HCT116 (cell line): ENCODE measurements at regions not wholly inside any gene's neighbourhood (a gene's known extent, or its start where the extent isn't known, plus 50 kb on each side); places are given as distances from the start of the nearest gene placed in this dataset.

Experiments used
- ATAC-seq: fragments of 200-7000 bp; cut with Tn5 transposase; 2 replicates; pipeline ENCODE4 v1.9.1; 2020; ENCODE audit warnings: mild to moderate bottlenecking, moderate library complexity
- BruUV-seq: library from RNA; stranded (reverse); fragments of 400-500 nt; replicated peaks from 2 replicates; lab custom pipeline; 2021; lab: Mats Ljungman, UMichigan
- CTCF ChIA-PET: fragments of 300-600 bp; sonication (Branson Sonifier 250); formaldehyde crosslinking; loops from one replicate; lab custom pipeline; 2021; ENCODE audit warnings: antibody characterized with exemption; lab: Charles Lee
- POLR2A ChIA-PET: fragments of 300-600, 350-600 bp; sonication (Branson Sonifier 250); formaldehyde crosslinking; loops from one replicate; lab custom pipeline; 2021; ENCODE audit warnings: antibody characterized with exemption; lab: Charles Lee
- RAD21 ChIA-PET, 2 experiments: fragments of 300-600 bp; sonication (Branson Sonifier 250); formaldehyde crosslinking; loops; one replicate each; lab custom pipeline; 2023; ENCODE audit warnings: low total read pairs in 2 of 2; ENCODE audit not compliant: uncharacterized antibody in 2 of 2, unreplicated experiment in 2 of 2, low non-redundant PET in 1 of 2; lab: Charles Lee
- DNase-seq: peaks from one replicate; pipeline ENCODE4 v3.0.0-alpha.2; 2010; ENCODE audit warnings: low read depth, low spot score
- H2AFZ ChIP-seq: fragments of 200-600 bp; shearing (Covaris generic), sonication (generic); 2 replicates; pipeline ENCODE4 v1.6.1; 2017; ENCODE audit warnings: low read depth, mixed run types, mixed read lengths, antibody characterized with exemption, low read length; ENCODE audit not compliant: poor library complexity, severe bottlenecking
- H3K27ac ChIP-seq: 2 replicates; pipeline ENCODE4 v1.5.1; 2012; ENCODE audit warnings: low read depth, low read length
- H3K27me3 ChIP-seq: fragments of 200-600 bp; sonication (generic); 2 replicates; pipeline ENCODE4 v1.6.1; 2016; ENCODE audit warnings: mixed run types, low read length, mixed read lengths; ENCODE audit not compliant: insufficient read depth
- H3K36me3 ChIP-seq, 2 experiments: fragments of 200-500 bp in 1 of 2; fragments of 200-600 bp in 1 of 2; sonication (Bioruptor generic) in 1 of 2; sonication (generic) in 1 of 2; 2 replicates each; pipeline versions ENCODE4 v1.5.1 to v1.6.1; 2014 to 2016; ENCODE audit warnings: low read length in 2 of 2, inconsistent platforms in 1 of 2, mixed read lengths in 1 of 2, mixed run types in 1 of 2; ENCODE audit not compliant: insufficient read depth in 2 of 2, control insufficient read depth in 1 of 2
- H3K4me1 ChIP-seq, 2 experiments: fragments of 200-600 bp in 1 of 2; sonication (generic) in 1 of 2; 2 replicates each; pipeline versions ENCODE4 v1.5.1 to v1.6.1; 2012 to 2017; ENCODE audit warnings: low read length in 2 of 2, inconsistent platforms in 1 of 2, mild to moderate bottlenecking in 1 of 2, mixed read lengths in 1 of 2, mixed run types in 1 of 2, moderate library complexity in 1 of 2; ENCODE audit not compliant: insufficient read depth in 2 of 2, control insufficient read depth in 1 of 2
- H3K4me2 ChIP-seq: fragments of 200-600 bp; sonication (generic); 2 replicates; pipeline ENCODE4 v1.6.1; 2017; ENCODE audit warnings: mixed run types, low read length, mixed read lengths
- H3K4me3 ChIP-seq, 2 experiments: fragments of 200-600 bp in 1 of 2; sonication (generic) in 1 of 2; replicated peaks in 1 of 2; 2 replicates each; pipeline ENCODE4 v1.5.1; 2011 to 2016; ENCODE audit warnings: low read length in 2 of 2, control low read depth in 1 of 2, low read depth in 1 of 2, mild to moderate bottlenecking in 1 of 2, mixed read lengths in 1 of 2, mixed run types in 1 of 2
- H3K79me2 ChIP-seq: fragments of 200-600 bp; sonication (generic); 2 replicates; pipeline ENCODE4 v1.6.1; 2017; ENCODE audit warnings: mild to moderate bottlenecking, mixed run types, low read length, moderate library complexity, mixed read lengths; ENCODE audit not compliant: insufficient read depth
- H3K9ac ChIP-seq: fragments of 200-600 bp; sonication (generic); 2 replicates; pipeline ENCODE4 v1.6.1; 2016; ENCODE audit warnings: low read length, mixed read lengths
- H3K9me2 ChIP-seq: fragments of 200-600 bp; sonication (generic), shearing (Covaris generic); 2 replicates; pipeline ENCODE4 v1.6.1; 2017; ENCODE audit warnings: mixed run types, mild to moderate bottlenecking, moderate library complexity; ENCODE audit not compliant: insufficient read depth
- H3K9me3 ChIP-seq, 2 experiments: fragments of 200-500 bp in 1 of 2; fragments of 200-600 bp in 1 of 2; sonication (Bioruptor generic) in 1 of 2; sonication (generic) in 1 of 2; 2 replicates each; pipeline ENCODE4 v1.6.1; 2014 to 2017; ENCODE audit warnings: low read length in 2 of 2, mixed read lengths in 2 of 2, inconsistent platforms in 1 of 2, low read depth in 1 of 2, mild to moderate bottlenecking in 1 of 2, mixed run types in 1 of 2, moderate library complexity in 1 of 2; ENCODE audit not compliant: control insufficient read depth in 1 of 2, insufficient read depth in 1 of 2
- H4K20me1 ChIP-seq: fragments of 200-600 bp; sonication (generic), shearing (Covaris generic); 2 replicates; pipeline ENCODE4 v1.6.1; 2017; ENCODE audit warnings: mixed run types, mild to moderate bottlenecking, moderate library complexity; ENCODE audit not compliant: insufficient read depth
- ATF3 ChIP-seq: IDR thresholded peaks from 2 replicates; pipeline ENCODE4 v1.6.1; 2012
- CBX3 ChIP-seq: IDR thresholded peaks from 2 replicates; pipeline ENCODE4 v1.6.1; 2012; ENCODE audit warnings: low read depth
- EGR1 ChIP-seq: IDR thresholded peaks from 2 replicates; pipeline ENCODE4 v1.6.1; 2012; ENCODE audit warnings: low read depth
- EZH2 ChIP-seq: fragments of 200-600 bp; sonication (generic); IDR thresholded peaks from 2 replicates; pipeline ENCODE4 v1.6.1; 2017; ENCODE audit warnings: antibody characterized with exemption, mixed run types
- EZH2phosphoT487 ChIP-seq: fragments of 200-600 bp; IDR thresholded peaks from 2 replicates; pipeline ENCODE4 v1.6.1; 2018; ENCODE audit warnings: antibody characterized with exemption, borderline replicate concordance
- FOSL1 ChIP-seq: IDR thresholded peaks from 2 replicates; pipeline ENCODE4 v1.6.1; 2012; ENCODE audit warnings: low read depth
- JUND ChIP-seq: IDR thresholded peaks from 2 replicates; pipeline ENCODE4 v1.6.1; 2012
- MAX ChIP-seq: IDR thresholded peaks from 2 replicates; pipeline ENCODE4 v1.6.1; 2012
- POLR2A ChIP-seq: IDR thresholded peaks from 2 replicates; pipeline ENCODE4 v1.7.0; 2011; ENCODE audit warnings: borderline replicate concordance; ENCODE audit not compliant: insufficient read depth, insufficient read length; ENCODE audit errors: extremely low read depth
- POLR2AphosphoS5 ChIP-seq: IDR thresholded peaks from 2 replicates; pipeline ENCODE4 v1.6.1; 2011; ENCODE audit warnings: mild to moderate bottlenecking, low read depth, low read length, moderate library complexity
- RAD21 ChIP-seq: IDR thresholded peaks from 2 replicates; pipeline ENCODE4 v1.6.1; 2012; ENCODE audit warnings: low read depth, mild to moderate bottlenecking
- REST ChIP-seq: IDR thresholded peaks from 2 replicates; pipeline ENCODE4 v1.6.1; 2012; ENCODE audit warnings: low read depth
- SIN3A ChIP-seq: IDR thresholded peaks from 2 replicates; pipeline ENCODE4 v1.6.1; 2012; ENCODE audit warnings: low read depth
- SP1 ChIP-seq: IDR thresholded peaks from 2 replicates; pipeline ENCODE4 v1.6.1; 2012; ENCODE audit warnings: low read depth
- TCF7L2 ChIP-seq: IDR thresholded peaks from 2 replicates; pipeline ENCODE4 v1.7.0; 2011; ENCODE audit warnings: borderline replicate concordance, inconsistent platforms; ENCODE audit not compliant: insufficient read depth, insufficient read length; ENCODE audit errors: extremely low read depth
- YY1 ChIP-seq: IDR thresholded peaks from 2 replicates; pipeline ENCODE4 v1.6.1; 2011; ENCODE audit warnings: low read length, low read depth, moderate library complexity, mild to moderate bottlenecking; ENCODE audit not compliant: insufficient replicate concordance; ENCODE audit errors: extremely low read depth
- ZBTB33 ChIP-seq: IDR thresholded peaks from 2 replicates; pipeline ENCODE4 v1.6.1; 2011; ENCODE audit warnings: mild to moderate bottlenecking, low read length, moderate library complexity; ENCODE audit not compliant: insufficient replicate concordance; ENCODE audit errors: extremely low read depth
- ZFX ChIP-seq: fragments of 450-650 bp; IDR thresholded peaks from 2 replicates; pipeline ENCODE4 v1.6.1; 2017
- ZNF274 ChIP-seq: fragments of 200-500 bp; sonication (Bioruptor generic); IDR thresholded peaks from 2 replicates; pipeline ENCODE4 v1.6.1; 2014; ENCODE audit warnings: mild to moderate bottlenecking, low read depth, low read length, inconsistent platforms
- intact Hi-C: fragments of 100-400 bp; cut with micrococcal nuclease; formaldehyde crosslinking; loops from 2 replicates; pipeline ENCODE4 v1.10.0; 2022

- H3K9me3 ChIP-seq: no peaks in the 10 kb centered on the region
- no peak overlapping the region for H3K27ac ChIP-seq
- TF ChIP-seq FOSL1 (no peak), RAD21 (no peak), SP1 (no peak), POLR2AphosphoS5 (no peak), EZH2 (no peak), EGR1 (no peak), MAX (no peak), EZH2phosphoT487 (no peak), SIN3A (no peak), CBX3 (no peak), JUND (no peak), REST (no peak), ZBTB33 (no peak), ZFX (no peak), YY1 (no peak), POLR2A (no peak), TCF7L2 (no peak), ZNF274 (no peak), ATF3 (no peak)
- DNase-seq (no peak), ATAC-seq (peak; percentile 50; the same call in 1 of the 2 replicates)
- H3K27me3 ChIP-seq: peaks cover 28% of the 10 kb centered on the region
- POLR2A ChIA-PET: no interaction called here
- H3K4me1 ChIP-seq: no peaks in the 10 kb centered on the region
- no peak overlapping the region for H2AFZ ChIP-seq
- CTCF ChIA-PET: no interaction called here
- no peak overlapping the region for H3K4me3 ChIP-seq
- RAD21 ChIA-PET: no interaction called here
- no peaks in the 10 kb centered on the region for H3K79me2 ChIP-seq
- H4K20me1 ChIP-seq: no peaks in the 10 kb centered on the region
- BruUV-seq: no TSS peak
- no peaks in the 10 kb centered on the region for H3K36me3 ChIP-seq
- no peak overlapping the region for H3K4me2 ChIP-seq
- H3K9me2 ChIP-seq: no peaks in the 10 kb centered on the region
- H3K9ac ChIP-seq: no peak overlapping the region
- intact Hi-C loops: no loop called here
Observed at GRCh38 chr10:2933924-2934323, 133.4 kb upstream of the PFKP start.
